Gastroesophageal sphincter (tissue), 4 donors: ENCODE measurements at regions not wholly inside any gene's neighbourhood (a gene's known extent, or its start where the extent isn't known, plus 50 kb on each side); places are given as distances from the start of the nearest gene placed in this dataset.

Experiments used
- ATAC-seq: fragments of 150-250 bp; one replicate; pipeline ENCODE4 v1.9.1; 2016; ENCODE audit warnings: mild to moderate bottlenecking, moderate library complexity
- H3K27ac ChIP-seq, 4 donors: fragments of 200-600 bp; sonication (generic) in 3 of 4; 1 replicate in 3 of 4; 2 replicates in 1 of 4; pipeline ENCODE4 v1.5.1; 2016 to 2019
- H3K27me3 ChIP-seq: fragments of 200-600 bp; sonication (generic); one replicate; pipeline ENCODE4 v1.5.1; 2019
- H3K36me3 ChIP-seq, 2 donors: fragments of 200-600 bp; sonication (generic); one replicate each; pipeline ENCODE4 v1.5.1; 2019; ENCODE audit warnings: control low read depth in 1 of 2
- H3K4me1 ChIP-seq, 3 donors: fragments of 200-600 bp; sonication (generic); 1 replicate in 2 of 3; 2 replicates in 1 of 3; pipeline ENCODE4 v1.5.1; 2016 to 2019; ENCODE audit warnings: control low read depth in 2 of 3
- H3K4me3 ChIP-seq, 2 donors: fragments of 200-600 bp; sonication (generic); one replicate each; pipeline ENCODE4 v1.5.1; 2019; ENCODE audit warnings: mild to moderate bottlenecking in 1 of 2, moderate library complexity in 1 of 2
- H3K9me3 ChIP-seq, 3 donors: fragments of 200-600 bp; sonication (generic); one replicate each; pipeline ENCODE4 v1.5.1; 2017 to 2019; ENCODE audit warnings: control low read depth in 2 of 3
- CTCF ChIP-seq, 4 experiments: fragments of 200-600 bp in 2 of 4; fragments of 450-650 bp in 2 of 4; sonication (generic) in 1 of 4; IDR thresholded peaks; one replicate each; pipeline ENCODE4 v1.5.1; 2017 to 2019; ENCODE audit warnings: antibody characterized with exemption in 4 of 4, mild to moderate bottlenecking in 2 of 4, moderate library complexity in 2 of 4
- EP300 ChIP-seq: sonication (generic); formaldehyde crosslinking; IDR thresholded peaks from one replicate; pipeline ENCODE4 v1.6.1; 2017; ENCODE audit warnings: antibody characterized with exemption, mild to moderate bottlenecking
- POLR2A ChIP-seq, 2 donors: fragments of 450-650 bp; IDR thresholded peaks; one replicate each; pipeline ENCODE4 v1.6.1; 2017; ENCODE audit warnings: antibody characterized with exemption in 2 of 2, mild to moderate bottlenecking in 2 of 2, moderate library complexity in 1 of 2
- POLR2AphosphoS5 ChIP-seq: sonication (generic); formaldehyde crosslinking; IDR thresholded peaks from one replicate; pipeline ENCODE4 v1.6.1; 2017; ENCODE audit warnings: antibody characterized with exemption
- whole genome bisulfite sequencing, 2 donors: methylation state at CpG; one replicate each; pipeline ENCODE4 v1.1.5; 2018; ENCODE audit warnings: low coverage in 1 of 2; 5-methylcytosine and 5-hydroxymethylcytosine counted together

DNA sequence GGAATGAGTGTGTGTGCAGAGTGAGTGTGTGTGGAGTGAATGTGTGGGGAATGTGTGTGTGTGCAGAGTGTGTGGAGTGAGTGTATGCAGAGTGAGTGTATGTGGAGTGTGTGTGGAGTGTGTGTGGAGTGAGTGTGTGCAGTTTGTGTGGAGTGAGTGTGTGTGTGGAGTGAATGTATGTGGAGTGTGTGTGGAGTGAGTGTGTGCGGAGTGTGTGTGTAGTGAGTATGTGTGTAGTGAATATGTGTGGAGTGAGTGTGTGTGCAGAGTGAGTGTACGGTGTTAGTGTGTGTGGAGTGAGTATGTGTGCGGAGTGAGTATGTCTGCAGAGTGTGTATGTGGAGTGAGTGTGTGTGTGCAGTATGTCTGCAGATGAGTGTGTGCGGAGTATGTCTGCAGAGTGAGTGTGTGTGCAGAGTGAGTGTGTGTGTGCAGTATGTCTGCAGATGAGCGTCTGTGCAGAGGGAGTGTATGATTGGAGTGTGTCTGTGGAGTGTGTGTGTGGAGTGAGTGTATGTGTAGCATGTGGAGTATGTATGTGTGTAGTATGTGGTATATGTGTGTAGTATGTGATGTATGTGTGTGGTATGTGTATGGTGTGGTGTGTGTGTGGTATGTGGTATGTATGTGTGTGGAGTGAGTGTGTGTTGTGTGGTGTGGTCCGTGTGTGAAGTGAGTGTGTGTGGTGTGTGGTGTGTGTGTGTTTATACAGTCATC, 59.7 kb upstream of the CLDN14 start:
- Histone ChIP-seq H3K4me3 (no peak overlapping the region), H3K27me3 (peaks cover 83% of the 10 kb centered on the region), H3K27ac (no peak overlapping the region), H3K4me1 (no peaks in the 10 kb centered on the region), H3K9me3 (no peaks in the 10 kb centered on the region), H3K36me3 (no peaks in the 10 kb centered on the region)
- TF ChIP-seq EP300 (no peak), POLR2A (IDR thresholded peaks at IDR 0.05) (no peak), CTCF (IDR thresholded peaks at IDR 0.05) (no peak), POLR2AphosphoS5 (no peak)
- 56 to 71% methylated on average over 6 of the region's 6 CpGs for WGBS, 2 donors
- no peak for ATAC-seq

DNA sequence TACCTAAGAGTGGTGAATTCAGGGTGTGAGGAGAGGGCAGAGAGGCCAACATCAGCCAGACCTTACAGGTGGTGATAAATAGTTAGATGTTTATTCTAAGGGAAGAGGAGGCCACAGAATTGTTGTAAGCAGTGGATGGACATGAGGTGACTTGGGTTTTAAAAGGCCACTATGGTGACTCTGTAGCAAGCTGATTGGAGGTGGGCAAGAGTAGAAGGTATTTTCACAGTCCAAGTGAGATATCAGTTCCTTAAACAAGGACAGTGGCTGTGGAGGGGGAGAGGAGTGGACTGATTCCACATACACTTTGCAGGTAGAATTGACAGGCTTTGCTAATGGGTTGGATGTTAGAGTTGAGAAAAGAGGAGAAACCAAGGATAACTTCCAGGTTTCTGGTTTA, 60.8 kb upstream of the CLDN14 start:
- Histone ChIP-seq H3K27ac (no peak overlapping the region), H3K36me3 (no peaks in the 10 kb centered on the region), H3K4me3 (no peak overlapping the region), H3K9me3 (no peaks in the 10 kb centered on the region), H3K27me3 (peaks cover 81% of the 10 kb centered on the region), H3K4me1 (no peaks in the 10 kb centered on the region)
- TF ChIP-seq POLR2A (IDR thresholded peaks at IDR 0.05) = no peak
- no peak for TF ChIP-seq POLR2AphosphoS5
- no peak for TF ChIP-seq CTCF (IDR thresholded peaks at IDR 0.05)
- TF ChIP-seq EP300 = no peak
- no peak for ATAC-seq

GRCh38 chr21:36541721-36542139, 61.8 kb upstream of the CLDN14 start:
- H3K36me3 ChIP-seq = no peaks in the 10 kb centered on the region
- no peaks in the 10 kb centered on the region for H3K4me1 ChIP-seq
- H3K27me3 ChIP-seq = peaks cover 78% of the 10 kb centered on the region
- no peak overlapping the region for H3K27ac ChIP-seq
- no peaks in the 10 kb centered on the region for H3K9me3 ChIP-seq
- no peak for TF ChIP-seq POLR2AphosphoS5
- no peak for TF ChIP-seq EP300
- TF ChIP-seq CTCF (IDR thresholded peaks at IDR 0.05) = no peak
- TF ChIP-seq POLR2A (IDR thresholded peaks at IDR 0.05) = no peak
- WGBS, 2 donors = 77 to 82% methylated on average over 2 to 6 of the region's 6 CpGs
- no peak for ATAC-seq
- H3K4me3 ChIP-seq = no peak overlapping the region

- H3K4me3 ChIP-seq = no peak overlapping the region
- H3K4me1 ChIP-seq = no peaks in the 10 kb centered on the region
- no peaks in the 10 kb centered on the region for H3K9me3 ChIP-seq
- H3K27me3 ChIP-seq = peaks cover 80% of the 10 kb centered on the region
- no peaks in the 10 kb centered on the region for H3K36me3 ChIP-seq
- WGBS, 2 donors = 28% methylated on average over 8 of the region's 34 CpGs; no CpG with 5 or more reads in 1 of the 2 donors
- no peak for ATAC-seq
- no peak overlapping the region for H3K27ac ChIP-seq
- TF ChIP-seq CTCF (IDR thresholded peaks at IDR 0.05) (no peak), EP300 (no peak), POLR2A (IDR thresholded peaks at IDR 0.05) (no peak), POLR2AphosphoS5 (no peak)
These were observed 62.6 kb upstream of the CLDN14 start for GRCh38 chr21:36542312-36543101.

DNA sequence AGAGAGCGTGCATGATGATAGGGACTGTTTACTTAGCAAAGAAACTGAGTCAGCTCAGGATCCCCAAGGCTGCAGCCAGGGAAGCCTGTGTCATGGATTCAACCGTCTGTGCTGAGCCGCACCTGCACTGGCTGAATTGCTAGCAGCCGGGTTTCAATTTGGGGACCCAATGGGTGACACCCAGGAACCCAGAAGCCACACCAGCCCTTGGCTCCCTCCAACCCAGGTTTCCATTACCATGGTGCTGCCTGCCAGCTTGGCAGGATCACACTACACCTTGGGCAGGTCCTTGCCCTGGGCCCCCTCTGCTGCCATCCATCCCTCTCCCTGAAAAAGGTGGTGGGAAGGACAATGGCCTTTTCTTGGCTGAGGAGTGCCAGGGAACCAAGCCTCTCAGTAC, 64.0 kb upstream of the CLDN14 start:
- H3K27ac ChIP-seq = no peak overlapping the region
- 89% methylated on average over 3 of the region's 4 CpGs; no CpG with 5 or more reads in 1 of the 2 donors for WGBS, 2 donors
- H3K9me3 ChIP-seq = no peaks in the 10 kb centered on the region
- TF ChIP-seq CTCF (IDR thresholded peaks at IDR 0.05) (no peak), POLR2A (IDR thresholded peaks at IDR 0.05) (no peak), POLR2AphosphoS5 (no peak), EP300 (no peak)
- H3K4me1 ChIP-seq = no peaks in the 10 kb centered on the region
- ATAC-seq = no peak
- peaks cover 86% of the 10 kb centered on the region for H3K27me3 ChIP-seq
- H3K4me3 ChIP-seq = no peak overlapping the region
- no peaks in the 10 kb centered on the region for H3K36me3 ChIP-seq
